ENCODE measurements at regions not wholly inside any gene's neighbourhood (a gene's known extent, or its start where the extent isn't known, plus 50 kb on each side); places are given as distances from the start of the nearest gene placed in this dataset.

GRCh38 chr3:117253636-117254035 lies 544.1 kb downstream of the TUSC7 start:
- no peak for TF ChIP-seq CTCF (IDR thresholded peaks at IDR 0.05; ENCODE audit: insufficient read depth, low read depth, low read length)
- TF ChIP-seq EZH2 (IDR thresholded peaks at IDR 0.05; ENCODE audit: insufficient read depth, low read length): no peak

Data from astrocyte (in vitro differentiated cells and primary cell).